ENCODE measurements at regions not wholly inside any gene's neighbourhood (a gene's known extent, or its start where the extent isn't known, plus 50 kb on each side); places are given as distances from the start of the nearest gene placed in this dataset.

DNA sequence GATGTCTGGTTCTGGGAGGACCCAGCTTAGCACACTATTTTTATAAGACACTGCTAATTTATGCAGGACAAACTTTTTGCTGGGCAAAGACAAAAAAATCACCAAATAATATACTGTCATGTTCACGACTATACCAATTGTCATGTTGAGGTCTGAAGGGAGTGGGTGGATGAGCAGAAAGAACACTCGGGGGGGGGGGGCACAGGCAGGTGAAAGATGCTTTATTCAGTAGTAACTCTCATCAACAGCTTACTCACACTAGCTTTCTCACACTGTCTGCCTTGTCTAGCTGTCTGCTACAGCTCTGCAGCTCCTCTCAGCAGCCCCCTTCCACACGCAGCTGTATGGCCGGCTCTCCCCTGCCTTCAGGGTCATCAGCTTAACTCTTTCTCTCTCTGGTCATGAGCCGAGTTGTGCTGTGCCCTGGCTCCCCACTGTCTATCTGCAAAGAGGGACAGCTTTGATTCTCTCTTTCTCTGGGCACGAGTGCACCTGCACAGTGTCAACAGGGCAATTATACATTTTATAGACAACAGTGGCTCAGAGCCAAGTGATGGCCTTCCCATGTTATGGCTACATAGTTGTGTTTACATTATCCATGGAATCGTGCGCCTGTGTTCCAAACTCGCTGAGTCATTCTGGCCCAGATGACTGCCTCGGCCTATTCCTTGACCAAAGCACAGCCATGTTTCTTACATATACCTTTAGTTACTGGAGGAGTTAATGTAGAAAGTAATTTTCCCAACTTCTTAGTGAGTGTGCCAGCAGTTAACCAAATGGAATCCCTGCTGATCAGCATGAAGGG lies 187.7 kb upstream of the PRSS16 start:
- TF ChIP-seq HMGA2 (CRISPR knock-in tag; IDR thresholded peaks at IDR 0.05) (no peak), NFE2L1 (CRISPR knock-in tag; IDR thresholded peaks at IDR 0.05) (no peak), ELF4 (CRISPR knock-in tag; IDR thresholded peaks at IDR 0.05; ENCODE audit: low read depth) (no peak), ZNF416 (CRISPR knock-in tag; IDR thresholded peaks at IDR 0.05) (no peak), HMGXB4 (CRISPR knock-in tag; IDR thresholded peaks at IDR 0.05) (no peak), SP1 (CRISPR knock-in tag; conservative IDR thresholded peaks at IDR 0.05) (no peak), SMAD3 (CRISPR knock-in tag; IDR thresholded peaks at IDR 0.05; ENCODE audit: borderline replicate concordance) (no peak), ZNF232 (CRISPR knock-in tag; IDR thresholded peaks at IDR 0.05) (no peak), PRRX2 (CRISPR knock-in tag; IDR thresholded peaks at IDR 0.05) (no peak), EMX1 (CRISPR knock-in tag; IDR thresholded peaks at IDR 0.05) (no peak), ZMAT4 (CRISPR knock-in tag; IDR thresholded peaks at IDR 0.05) (no peak), ZNF138 (CRISPR knock-in tag; conservative IDR thresholded peaks at IDR 0.05) (no peak), MXD4 (CRISPR knock-in tag; IDR thresholded peaks at IDR 0.05; ENCODE audit: borderline replicate concordance) (no peak), PREB (CRISPR knock-in tag; IDR thresholded peaks at IDR 0.05; ENCODE audit: borderline replicate concordance) (no peak)
- TF ChIP-seq, protein P1, sequence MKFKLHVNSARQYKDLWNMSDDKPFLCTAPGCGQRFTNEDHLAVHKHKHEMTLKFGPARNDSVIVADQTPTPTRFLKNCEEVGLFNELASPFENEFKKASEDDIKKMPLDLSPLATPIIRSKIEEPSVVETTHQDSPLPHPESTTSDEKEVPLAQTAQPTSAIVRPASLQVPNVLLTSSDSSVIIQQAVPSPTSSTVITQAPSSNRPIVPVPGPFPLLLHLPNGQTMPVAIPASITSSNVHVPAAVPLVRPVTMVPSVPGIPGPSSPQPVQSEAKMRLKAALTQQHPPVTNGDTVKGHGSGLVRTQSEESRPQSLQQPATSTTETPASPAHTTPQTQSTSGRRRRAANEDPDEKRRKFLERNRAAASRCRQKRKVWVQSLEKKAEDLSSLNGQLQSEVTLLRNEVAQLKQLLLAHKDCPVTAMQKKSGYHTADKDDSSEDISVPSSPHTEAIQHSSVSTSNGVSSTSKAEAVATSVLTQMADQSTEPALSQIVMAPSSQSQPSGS (CRISPR knock-in tag; IDR thresholded peaks at IDR 0.05; ENCODE audit: borderline replicate concordance, low read depth), result no peak
- TF ChIP-seq, protein P2, sequence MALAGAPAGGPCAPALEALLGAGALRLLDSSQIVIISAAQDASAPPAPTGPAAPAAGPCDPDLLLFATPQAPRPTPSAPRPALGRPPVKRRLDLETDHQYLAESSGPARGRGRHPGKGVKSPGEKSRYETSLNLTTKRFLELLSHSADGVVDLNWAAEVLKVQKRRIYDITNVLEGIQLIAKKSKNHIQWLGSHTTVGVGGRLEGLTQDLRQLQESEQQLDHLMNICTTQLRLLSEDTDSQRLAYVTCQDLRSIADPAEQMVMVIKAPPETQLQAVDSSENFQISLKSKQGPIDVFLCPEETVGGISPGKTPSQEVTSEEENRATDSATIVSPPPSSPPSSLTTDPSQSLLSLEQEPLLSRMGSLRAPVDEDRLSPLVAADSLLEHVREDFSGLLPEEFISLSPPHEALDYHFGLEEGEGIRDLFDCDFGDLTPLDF (CRISPR knock-in tag; IDR thresholded peaks at IDR 0.05), result no peak
- no peak overlapping the region for H3K27ac Mint-ChIP-seq
- ChIA-PET CTCF (interaction anchor here (0.7 to 1.9 kb wide), 3 partner anchors 9 to 42 kb away, joined by 3 to 5 read pairs (median 3); no protein-coding TSS in a partner anchor), POLR2A (no interaction called here)
- ATAC-seq, result no peak
- no peaks in the 10 kb centered on the region for H3K9me3 Mint-ChIP-seq
- H3K4me1 Mint-ChIP-seq, result peaks cover 2% of the 10 kb centered on the region; the same call in 1 of the 2 replicates
- DNase-seq (ENCODE audit: low spot score), result no peak
- H3K4me3 Mint-ChIP-seq, result no peak overlapping the region
- H3K36me3 Mint-ChIP-seq, result no peaks in the 10 kb centered on the region
- 0 out of 2 replicates have a peak, but pooled peaks cover 6% of the 10 kb centered on the region for H3K27me3 Mint-ChIP-seq (ENCODE audit: low read depth)

DNA sequence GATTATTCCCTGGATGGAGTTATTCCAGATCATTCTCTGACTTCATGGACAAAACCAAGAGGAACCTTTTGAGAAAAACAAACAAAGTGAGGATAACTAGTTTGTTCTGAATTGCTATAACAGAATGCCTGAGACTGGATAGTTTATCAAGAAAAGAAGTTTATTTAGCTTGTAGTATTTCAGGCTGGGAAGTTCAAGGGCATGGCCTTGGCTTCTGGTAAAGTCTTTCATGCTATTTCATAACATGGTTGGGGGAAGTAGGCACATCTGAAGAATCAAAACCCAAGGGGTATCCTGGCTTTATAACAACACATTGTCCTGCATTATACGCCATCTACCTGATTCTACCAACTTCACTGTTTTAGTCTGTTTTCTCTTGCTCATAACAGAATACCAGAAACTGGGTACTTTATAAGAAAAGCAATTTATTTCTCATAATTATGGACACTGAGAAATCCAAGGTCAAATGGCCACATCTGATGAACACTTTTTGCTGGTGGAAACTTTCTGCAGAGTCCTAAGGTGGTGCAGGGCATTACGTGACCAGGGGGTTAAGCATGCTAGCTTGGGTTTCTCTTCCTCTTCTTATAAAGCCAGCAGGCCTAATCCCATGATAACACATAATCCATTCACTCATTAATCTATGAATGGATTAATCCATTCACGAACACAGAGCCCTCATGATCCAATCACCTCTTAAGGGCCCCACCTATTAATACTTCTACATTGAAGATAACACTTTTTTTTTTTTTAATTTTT lies 186.1 kb upstream of the PRSS16 start:
- DNase-seq (ENCODE audit: low spot score), result no peak
- Mint-ChIP-seq H3K4me3 (no peak overlapping the region), H3K4me1 (peaks cover 6% of the 10 kb centered on the region), H3K9me3 (no peaks in the 10 kb centered on the region), H3K27ac (no peak overlapping the region), H3K27me3 (ENCODE audit: low read depth) (no peaks in the 10 kb centered on the region), H3K36me3 (no peaks in the 10 kb centered on the region)
- TF ChIP-seq GABPB1 (CRISPR knock-in tag; IDR thresholded peaks at IDR 0.05) (no peak), ZNF232 (CRISPR knock-in tag; IDR thresholded peaks at IDR 0.05) (no peak), JUN (CRISPR knock-in tag; IDR thresholded peaks at IDR 0.05) (no peak), HMGA2 (CRISPR knock-in tag; IDR thresholded peaks at IDR 0.05) (no peak), TCF7 (CRISPR knock-in tag; IDR thresholded peaks at IDR 0.05; ENCODE audit: low read depth) (no peak), ZBTB21 (CRISPR knock-in tag; IDR thresholded peaks at IDR 0.05; ENCODE audit: borderline replicate concordance) (no peak), NR2C2 (CRISPR knock-in tag; IDR thresholded peaks at IDR 0.05) (no peak), SOX15 (CRISPR knock-in tag; IDR thresholded peaks at IDR 0.05) (no peak), FOXK1 (CRISPR knock-in tag; IDR thresholded peaks at IDR 0.05) (no peak), SMAD3 (CRISPR knock-in tag; IDR thresholded peaks at IDR 0.05; ENCODE audit: borderline replicate concordance) (no peak), ZNF121 (CRISPR knock-in tag; IDR thresholded peaks at IDR 0.05) (no peak)
- POLR2A ChIA-PET, result no interaction called here
- CTCF ChIA-PET, result no interaction called here
- ATAC-seq, result no peak

Measured in WTC11 (cell line).